NCI-H1048 (cell line): ENCODE measurements at regions not wholly inside any gene's neighbourhood (a gene's known extent, or its start where the extent isn't known, plus 50 kb on each side); places are given as distances from the start of the nearest gene placed in this dataset.

Experiments used
- DNase-seq: peaks from one replicate; lab custom pipeline; 2025; lab: John Stamatoyannopoulos, UW

DNA sequence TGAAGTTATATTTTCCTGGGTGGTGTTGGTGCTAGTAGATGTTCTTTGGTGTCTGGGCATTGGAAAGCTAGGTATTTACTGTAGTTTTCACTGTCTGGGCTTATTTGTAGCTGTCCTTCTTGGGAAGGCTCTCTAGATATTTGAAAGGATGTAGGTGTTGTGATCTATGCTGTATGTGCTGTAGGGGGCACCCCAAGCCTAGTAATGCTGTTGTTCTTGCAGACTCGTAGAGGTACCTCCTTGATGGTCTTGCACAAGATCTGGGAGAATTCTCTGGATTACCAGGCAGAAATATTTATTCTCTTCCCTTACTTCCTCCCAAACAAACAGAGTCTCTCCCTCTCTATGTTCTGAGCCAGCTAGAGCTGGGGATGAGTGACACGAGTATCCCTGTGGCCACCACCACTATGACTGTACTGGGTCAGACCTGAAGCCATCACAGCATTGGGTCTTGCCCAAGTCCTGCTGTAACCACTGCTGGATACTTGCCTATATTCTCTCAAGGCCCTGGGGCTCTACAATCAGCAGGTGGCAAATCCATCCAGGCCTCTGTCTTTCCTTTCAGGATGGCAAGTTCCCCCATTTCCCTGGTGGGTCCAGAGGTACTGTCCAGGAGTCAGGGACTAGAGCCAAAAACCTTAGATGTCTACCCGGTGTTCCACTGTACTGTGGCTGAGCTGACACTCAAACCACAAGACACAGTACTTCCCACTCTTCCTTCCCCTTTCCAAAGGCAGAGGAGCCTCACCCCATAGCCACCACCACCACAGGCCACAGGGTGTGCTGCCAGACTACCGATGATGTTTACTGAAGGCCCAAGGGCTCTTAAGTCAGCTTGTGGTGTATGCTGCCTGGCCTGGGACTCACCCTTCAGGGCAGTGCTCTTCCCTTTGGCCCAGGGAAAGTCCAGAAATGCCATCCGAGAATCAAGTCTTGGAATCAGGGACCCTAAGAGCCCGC lies 195.2 kb upstream of the DPPA4 start:
- no peak for DNase-seq

DNA sequence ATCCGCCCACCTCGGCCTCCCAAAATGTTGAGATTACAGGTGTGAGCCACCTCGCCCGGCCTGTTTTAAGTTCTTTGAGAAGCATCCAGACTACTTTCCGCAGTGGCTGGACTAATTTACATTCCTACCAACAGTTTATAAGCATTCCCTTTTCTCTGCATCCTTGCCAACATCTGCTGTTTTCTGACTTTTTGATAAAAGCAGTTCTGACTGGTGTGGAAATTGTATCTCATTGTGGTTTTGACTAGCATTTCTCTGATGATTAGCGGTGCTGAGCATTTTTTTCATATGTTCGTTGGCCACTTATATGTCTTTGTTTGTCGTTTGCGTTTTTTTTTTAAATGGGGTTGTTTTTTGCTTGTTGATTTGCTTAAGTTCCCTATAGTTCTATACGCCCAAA lies 208.4 kb upstream of the DPPA4 start:
- DNase-seq, result no peak

DNA sequence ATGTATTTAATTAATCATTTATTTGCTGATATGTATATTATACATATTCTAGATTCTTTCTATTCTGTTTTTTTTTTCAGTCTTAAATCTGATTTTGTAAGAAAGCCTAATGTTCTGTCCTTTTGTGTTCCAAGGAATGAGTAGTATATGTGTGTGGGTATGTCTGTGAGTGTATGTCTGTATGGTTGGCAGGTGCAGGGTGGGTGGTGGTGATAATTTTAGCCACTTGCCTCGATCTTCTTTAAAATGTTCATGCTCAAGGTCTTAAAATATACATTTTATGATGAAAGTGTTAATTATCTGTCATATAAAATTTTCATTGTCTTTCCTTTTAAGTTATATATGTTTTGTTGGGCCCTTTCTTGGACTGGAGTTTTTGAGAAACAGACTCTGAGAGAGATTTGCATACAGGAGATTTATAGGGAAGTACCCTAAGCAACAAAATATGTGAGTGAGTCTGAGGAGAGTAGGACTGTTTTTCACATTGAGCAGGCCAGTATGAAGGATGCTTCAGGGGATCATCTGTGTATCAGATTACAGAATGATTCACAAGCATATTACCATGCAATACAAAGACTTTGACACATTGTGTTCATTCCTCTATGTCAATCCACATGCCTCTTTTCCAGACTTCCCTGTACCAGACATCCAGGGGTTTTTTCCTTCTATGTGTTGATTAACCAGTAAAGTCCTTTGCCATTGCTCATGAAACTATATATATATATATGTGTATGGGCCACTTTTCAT lies 211.0 kb upstream of the DPPA4 start:
- no peak for DNase-seq

DNA sequence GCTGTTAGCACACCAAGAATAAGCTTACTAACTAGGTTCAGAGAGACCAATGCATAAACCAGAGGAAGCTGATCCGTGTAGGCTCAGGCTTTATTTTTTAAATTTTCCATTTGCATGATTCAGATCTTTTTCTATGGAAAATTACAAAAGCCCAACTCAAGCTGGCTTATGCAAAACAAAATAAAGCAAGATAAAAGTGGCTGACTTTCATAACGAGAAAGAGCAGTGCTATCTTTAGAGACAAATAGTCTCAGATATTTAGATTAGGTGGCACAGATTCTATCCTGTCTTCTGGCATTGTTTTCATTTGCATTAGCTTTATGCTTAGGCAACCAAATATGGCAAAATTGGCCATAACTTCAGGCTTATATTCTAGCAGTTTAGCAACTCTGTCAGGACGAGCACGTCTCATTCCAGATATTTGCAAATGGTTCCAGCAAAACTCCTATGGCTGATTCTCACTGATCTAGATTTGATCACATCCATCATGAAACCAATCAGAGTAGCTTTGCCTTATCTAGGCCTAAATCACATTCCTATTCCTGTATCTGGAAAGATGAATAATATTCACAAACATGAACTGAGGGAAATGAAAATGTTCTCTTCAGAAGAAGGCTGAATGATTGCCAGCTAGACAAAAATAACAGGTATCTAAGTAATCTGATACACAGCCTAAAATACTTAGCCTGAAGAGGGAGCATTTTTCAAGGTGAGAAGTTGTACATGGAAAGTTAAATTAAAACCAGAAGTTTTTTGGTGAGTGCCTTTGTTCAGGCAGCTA lies 216.4 kb upstream of the DPPA4 start:
- no peak for DNase-seq

DNA sequence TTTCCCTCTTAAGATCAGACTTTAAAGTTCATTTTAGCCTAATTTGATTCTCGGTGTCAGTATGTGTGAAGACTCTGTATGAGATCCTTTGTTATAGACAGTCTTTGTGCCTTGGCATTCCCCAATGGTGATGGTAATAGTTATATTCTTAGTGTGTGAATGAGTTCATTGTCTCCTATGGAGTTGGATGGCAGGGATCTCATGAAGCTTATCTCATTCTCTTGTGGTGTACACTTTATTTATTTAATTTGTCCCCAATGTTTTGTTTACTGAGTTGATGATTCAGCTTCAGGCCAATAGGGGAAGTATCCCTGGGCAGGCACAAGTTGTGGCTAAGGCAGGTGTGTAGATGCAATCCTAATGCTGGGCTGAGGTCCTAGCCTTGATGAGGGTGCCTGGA lies 222.0 kb upstream of the DPPA4 start:
- no peak for DNase-seq

DNA sequence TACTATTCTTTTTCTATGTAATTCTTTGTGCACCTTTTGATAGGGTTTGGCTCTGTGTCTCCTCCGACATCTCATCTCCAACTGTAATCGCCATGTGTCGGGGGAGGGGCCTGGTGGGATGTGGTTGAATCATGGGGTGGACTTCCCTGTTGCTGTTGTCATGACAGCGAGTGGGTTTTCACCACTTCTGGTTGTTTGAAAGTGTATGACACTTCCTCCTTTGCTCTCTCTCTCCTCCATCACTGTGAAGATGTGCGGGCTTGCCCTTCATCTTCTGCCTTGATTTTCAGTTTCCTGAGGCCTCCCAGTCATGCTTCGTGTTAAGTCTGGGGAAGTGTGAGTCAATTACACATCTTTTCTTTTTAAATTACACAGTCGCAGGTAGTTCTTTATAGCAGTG lies 225.8 kb upstream of the DPPA4 start:
- no peak for DNase-seq

DNA sequence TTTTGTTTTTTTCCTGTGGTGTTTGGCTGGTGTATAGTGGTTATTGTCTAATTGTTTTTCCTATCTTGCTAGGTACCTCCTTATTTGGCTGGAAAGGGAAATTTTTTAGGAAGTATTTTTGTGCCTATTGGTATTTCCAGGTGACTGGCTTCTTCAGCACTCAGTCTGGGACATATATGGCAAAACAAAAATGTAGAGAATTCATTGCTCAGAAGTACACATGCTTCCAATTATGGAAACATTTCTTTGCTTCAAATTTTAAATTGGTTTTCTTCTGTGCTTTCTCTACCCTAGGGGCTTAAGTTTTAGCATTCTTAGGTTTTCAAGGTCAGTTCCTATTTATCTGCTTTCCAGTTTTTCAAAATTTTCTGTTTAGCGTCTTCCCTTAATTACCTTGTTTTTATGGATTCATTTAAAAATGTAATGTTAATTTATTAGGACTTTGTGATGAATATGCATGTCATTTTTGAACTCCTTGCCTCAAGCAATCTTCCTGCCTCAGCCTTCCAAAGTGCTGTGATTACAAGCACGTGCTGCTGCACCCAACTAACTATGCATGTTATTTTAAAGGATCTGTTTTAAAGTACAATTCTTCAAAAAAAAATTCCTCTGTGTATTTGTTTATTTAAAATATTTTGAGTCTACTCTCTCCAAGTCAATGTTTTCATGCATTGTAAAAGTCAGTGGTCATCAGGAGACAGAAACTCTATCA lies 231.9 kb upstream of the DPPA4 start:
- DNase-seq, result no peak

DNA sequence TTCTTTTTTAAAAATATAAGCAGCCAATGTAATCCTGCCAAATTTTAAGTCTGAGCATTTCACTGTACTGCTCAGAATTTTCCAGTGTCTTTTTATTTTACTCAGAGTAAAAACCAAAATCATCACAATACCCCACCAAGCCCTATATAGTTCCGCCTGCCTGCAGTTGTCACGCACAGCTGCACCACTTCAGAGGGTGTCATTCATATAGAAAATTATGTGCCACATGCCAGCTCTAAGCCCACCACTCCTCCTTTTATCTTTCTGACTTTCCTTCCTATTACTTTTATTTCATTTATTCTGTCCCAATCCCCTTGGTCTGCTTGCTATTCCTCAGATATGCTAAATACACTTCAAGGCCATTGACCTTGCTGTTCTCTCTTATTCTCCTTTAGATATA lies 233.1 kb upstream of the DPPA4 start:
- no peak for DNase-seq

DNA sequence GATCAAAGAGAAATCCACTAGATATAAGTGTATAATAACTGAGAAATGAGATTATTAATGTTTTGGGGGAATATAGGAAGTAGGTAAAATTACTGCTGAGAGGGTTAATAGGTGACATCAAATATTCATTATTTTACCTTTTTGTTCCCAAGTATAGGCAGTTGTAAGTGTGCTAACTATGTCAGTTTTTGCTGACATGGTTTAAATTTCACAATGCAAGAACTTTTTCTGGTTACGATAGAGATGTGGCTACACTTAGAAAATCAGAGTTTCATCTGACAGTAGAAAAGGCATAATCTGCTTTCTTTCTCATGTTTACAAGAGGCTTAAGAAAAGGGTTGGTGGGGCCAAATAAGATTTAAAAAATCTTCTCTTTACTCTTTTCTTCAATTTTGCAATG lies 235.0 kb upstream of the DPPA4 start:
- no peak for DNase-seq

DNA sequence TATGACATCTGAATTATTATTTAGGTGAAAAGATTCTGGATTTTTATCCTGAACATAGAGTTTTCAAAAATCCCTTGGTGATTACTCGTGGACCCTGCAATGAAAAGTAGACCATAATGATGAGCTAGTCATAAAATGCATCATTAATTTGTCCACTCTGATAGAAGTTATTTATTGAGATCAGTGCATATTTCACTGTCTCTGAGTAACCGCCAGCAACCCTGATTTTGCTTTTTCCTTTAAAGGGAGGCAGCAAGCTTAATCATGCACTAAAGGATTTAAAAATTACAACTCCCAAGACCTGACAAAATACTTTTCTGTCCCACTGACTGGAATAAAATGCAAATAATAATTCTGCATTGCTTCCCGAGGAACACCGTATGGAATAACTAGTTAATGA lies 259.6 kb upstream of the DPPA4 start:
- no peak for DNase-seq

DNA sequence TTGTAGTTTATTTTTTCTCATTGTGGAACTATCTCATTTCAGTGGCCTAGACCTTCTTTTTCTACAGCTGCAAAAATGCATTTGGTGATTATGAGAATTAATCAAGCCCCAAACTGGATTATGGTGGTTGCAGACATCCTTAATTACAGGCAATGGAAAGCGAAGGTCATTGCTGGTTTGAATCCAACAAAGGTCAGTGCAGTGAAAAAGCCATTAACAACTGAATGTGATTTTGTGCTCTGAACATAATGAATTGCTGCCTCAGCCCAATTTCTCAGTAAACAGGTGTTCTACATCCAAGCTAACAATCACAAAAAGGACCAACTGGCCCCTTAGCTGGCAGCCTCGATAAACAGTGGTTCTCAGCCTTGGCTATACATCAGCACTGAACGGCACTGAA lies 260.1 kb upstream of the DPPA4 start:
- no peak for DNase-seq

DNA sequence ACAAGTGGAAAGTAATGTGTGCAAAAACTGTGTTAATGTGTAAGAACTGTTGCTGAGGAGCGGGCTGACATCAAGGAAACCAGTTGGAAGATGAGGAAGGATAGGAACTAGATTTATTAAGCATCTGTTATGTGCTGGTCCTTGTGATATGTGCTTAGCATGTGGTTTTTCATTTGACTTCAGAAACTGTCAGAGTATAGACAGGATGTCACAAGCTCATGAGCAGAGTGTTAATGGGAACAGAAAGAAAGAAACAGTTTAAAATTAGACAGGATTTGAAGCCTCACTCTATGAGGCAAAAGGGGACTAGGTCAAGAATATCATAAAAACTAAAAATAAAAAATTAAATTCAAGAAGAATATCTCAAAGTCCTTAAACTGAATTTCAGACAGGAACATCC lies 270.6 kb upstream of the DPPA4 start:
- no peak for DNase-seq

DNA sequence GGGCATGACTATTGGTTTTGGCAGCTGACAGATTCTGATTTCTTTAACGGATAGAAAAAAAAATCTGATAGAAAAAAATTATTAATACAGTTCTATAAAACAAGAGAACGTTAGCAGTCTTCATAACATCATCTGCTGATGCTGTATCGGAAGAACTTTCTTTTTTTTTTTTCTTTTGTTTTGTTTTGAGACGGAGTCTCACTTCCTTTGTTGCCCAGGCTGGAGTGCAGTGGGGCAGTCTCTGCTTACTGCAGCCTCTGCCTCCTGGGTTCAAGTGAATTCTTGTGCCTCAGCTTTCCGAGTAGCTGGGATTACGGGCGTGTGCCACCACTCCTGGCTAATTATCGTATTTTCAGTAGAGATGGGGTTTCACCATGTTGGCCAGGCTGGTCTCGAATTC lies 271.2 kb upstream of the DPPA4 start:
- DNase-seq, result no peak

DNA sequence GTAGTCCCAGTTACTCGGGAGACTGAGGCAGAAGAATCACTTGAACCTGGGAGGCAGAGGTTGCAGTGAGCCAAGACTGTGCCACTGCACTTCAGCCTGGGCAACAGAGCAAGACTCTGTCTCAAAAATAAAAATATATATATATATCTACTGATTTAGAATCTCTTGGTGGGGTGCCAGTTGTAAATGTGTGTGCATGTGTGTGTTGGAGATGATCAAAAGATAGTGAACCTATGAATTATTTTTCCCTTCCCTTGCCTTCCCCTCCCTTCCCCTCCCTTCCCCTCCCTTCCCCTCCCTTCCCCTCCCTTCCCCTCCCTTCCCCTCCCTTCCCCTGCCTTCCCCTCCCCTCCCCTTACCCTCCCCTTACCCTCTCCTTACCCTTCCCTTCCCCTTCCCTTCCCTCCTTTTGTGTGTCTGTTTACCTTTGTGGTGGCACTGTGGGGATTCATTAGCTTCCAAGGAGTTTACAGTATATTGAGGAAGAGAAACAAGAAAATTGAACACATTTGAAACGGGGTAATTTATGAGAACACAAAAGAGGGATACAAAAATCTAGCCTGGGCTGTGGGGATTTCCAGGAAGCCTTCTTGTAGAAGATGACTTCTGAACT lies 281.5 kb upstream of the DPPA4 start:
- no peak for DNase-seq

DNA sequence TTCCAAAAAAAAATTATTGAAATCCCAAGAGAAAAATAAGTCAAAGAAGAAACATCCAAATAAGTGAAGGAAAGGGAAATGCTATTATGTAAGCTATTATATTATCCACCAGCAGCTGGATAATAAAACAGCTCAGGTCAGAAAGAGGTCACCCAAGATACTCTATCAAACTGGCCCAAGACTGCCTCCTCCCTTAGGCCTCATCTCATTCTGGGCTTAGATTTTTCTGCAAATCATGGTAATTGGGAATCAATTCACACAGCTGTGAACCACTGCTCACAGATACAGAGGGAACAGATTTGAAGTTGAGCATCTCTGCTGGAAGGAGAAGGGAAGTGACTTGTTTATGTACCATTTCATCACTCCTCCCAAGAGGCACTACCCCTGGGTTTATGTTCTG lies 294.6 kb upstream of the DPPA4 start:
- no peak for DNase-seq

DNA sequence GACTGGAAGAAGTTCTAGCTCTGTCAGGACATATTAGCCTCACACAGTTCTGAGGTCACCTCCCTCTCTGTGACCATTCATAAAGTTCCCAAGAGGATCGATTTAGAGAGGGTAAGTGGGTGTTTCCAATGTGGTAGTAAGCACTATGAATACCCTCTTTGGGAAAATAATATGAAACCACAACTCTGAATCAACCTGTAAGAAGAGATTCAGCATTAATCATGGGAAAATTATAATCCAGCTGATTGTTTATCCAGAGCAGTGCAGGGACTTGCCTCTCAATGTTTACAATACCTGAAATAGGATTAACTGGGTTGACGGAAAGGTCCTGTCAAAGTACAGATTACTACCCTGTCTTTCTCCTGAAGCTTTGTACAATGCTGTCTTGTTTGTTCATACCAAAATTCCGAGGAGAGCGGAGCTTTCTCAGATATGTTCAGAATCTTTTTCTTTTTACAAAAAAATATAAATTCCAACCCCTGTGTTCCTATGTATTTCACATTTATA lies 302.9 kb upstream of the DPPA4 start:
- DNase-seq, result no peak

DNA sequence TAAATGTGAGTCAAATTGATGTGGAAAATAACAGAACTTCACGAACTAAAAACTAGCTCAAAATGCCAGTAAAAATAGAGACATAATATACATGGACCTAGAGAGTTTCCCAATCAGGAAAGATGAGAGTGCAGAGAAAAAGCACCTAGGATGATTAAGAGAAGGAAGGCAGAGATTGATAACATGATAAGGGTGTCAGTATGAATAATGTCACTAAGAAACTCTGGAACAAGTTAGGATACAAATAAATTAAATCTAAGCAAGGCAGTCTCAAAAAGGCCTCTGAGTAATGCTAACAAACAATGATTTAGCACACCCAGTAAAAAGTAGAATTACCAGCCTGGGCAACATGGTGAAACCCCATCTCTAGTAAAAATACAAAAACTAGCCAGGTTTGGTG lies 304.7 kb upstream of the DPPA4 start:
- DNase-seq, result no peak

DNA sequence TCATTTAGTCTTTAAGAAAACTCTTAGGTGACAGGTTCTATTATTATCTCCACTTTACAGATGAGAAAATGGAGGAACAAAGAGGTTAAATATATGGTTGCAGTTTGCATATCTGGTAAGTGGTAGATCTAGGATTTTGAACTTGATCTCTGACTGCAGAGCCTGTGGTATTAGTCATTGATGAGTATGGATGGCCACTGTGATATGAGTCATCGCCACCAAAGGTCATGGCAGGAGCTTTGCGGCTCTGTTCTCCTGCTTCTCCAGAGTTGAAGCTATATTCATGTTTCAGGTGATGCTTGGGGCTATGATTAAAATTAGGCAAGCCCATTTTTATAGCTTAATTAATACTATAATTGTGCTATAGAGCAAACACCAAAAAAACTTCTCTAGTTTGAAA lies 306.2 kb upstream of the DPPA4 start:
- DNase-seq, result no peak

DNA sequence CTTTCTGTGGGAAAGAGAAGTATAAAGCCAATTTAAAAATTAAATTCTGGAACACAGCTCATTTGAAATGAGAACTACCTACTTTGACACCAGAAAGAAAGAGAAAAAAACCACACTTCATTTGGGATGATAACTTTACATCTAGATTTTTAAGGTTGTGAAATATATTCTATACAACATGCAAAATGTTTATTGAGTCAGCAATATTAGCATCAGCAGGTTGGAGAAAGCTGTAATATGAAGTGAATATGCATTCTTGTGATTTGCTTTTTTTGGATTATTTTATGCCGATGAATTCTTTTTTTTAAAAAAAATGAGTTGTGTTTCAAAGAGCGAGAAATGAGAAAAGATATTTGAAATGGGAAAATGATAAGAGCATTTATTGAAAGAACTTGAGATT lies 307.0 kb upstream of the DPPA4 start:
- DNase-seq, result no peak

DNA sequence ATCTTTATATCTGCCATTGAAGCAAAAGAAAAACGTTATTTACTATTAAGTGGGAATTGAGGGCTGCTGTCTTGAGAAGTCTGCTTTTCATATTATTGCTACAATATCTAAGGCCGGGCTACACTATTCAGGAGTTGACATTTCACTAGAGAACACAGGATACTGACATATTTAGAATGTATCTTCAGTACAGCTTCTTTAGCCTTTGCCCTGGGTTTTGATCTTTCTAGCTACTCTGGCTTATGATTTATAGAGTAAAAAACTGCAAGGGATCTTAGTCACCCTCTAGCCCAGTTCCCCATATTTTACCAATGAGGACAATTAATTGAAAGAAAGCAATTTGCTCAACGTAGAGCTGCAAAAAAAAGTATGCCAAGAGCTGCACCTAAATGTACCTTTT lies 307.4 kb upstream of the DPPA4 start:
- DNase-seq, result no peak

DNA sequence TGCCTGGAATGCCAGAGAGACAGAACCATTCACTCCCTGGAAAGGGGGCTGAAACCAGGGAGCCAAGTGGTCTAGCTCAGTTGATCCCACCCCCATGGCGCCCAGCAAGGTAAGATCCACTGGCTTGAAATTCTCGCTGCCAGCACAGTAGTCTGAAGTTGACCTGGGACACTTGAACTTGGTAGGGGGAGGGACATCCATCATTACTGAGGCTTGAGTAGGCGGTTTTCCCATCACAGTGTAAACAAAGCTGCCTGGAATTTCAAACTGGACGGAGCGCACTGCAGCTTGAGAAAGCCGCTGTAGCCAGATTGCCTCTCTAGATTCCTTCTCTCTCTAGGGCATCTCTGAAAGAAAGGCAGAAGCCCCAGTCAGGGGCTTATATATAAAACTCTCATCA lies 310.7 kb upstream of the DPPA4 start:
- DNase-seq, result no peak
